Pancreas (tissue), 10 donors: ENCODE measurements at regions not wholly inside any gene's neighbourhood (a gene's known extent, or its start where the extent isn't known, plus 50 kb on each side); places are given as distances from the start of the nearest gene placed in this dataset.

Source experiments
- ATAC-seq, 4 donors: fragments of 200-7000 bp; cut with Tn5 transposase; one replicate each; pipeline versions ENCODE4 v1.8.0 to v1.9.1; 2020; ENCODE audit warnings: mild to moderate bottlenecking in 4 of 4, moderate library complexity in 4 of 4
- DNase-seq, 6 donors: peaks; one replicate each; pipeline ENCODE4 v3.0.0-alpha.2; 2020
- FAIRE-seq: peaks from 2 replicates; lab custom pipeline; 2012; peaks lifted over from hg19 to GRCh38; lab: Jason Lieb, UNC
- H3K27ac ChIP-seq, 4 donors: fragments of 200-600 bp; sonication (generic); 1 replicate in 3 of 4; 2 replicates in 1 of 4; pipeline versions ENCODE4 v1.5.0 to v1.8.0; 2020
- H3K27me3 ChIP-seq, 4 donors: fragments of 200-600 bp; one replicate each; pipeline ENCODE4 v1.8.0; 2021
- H3K36me3 ChIP-seq, 3 donors: fragments of 200-600 bp; sonication (generic) in 1 of 3; one replicate each; pipeline versions ENCODE4 v1.5.0 to v1.8.0; 2020 to 2021
- H3K4me1 ChIP-seq, 3 donors: fragments of 200-600 bp; one replicate each; pipeline ENCODE4 v1.8.0; 2021
- H3K4me3 ChIP-seq, 4 donors: fragments of 200-600 bp; sonication (generic) in 2 of 4; one replicate each; pipeline versions ENCODE4 v1.5.0 to v1.8.0; 2020 to 2021
- H3K9me3 ChIP-seq, 4 donors: fragments of 200-600 bp; one replicate each; pipeline ENCODE4 v1.8.0; 2021
- WGBS, 2 donors: extraction: QIAGEN DNeasy Blood & Tissue Kit; methylation state at CpG; one replicate each; pipeline ENCODE4 v1.1.7; 2013; 5-methylcytosine and 5-hydroxymethylcytosine counted together
- intact Hi-C, 3 donors: fragments of 100-400 bp; cut with DNase I; formaldehyde crosslinking; loops; one replicate each; pipeline versions ENCODE4 v1.11.1 to v1.14.2; 2022
- TF ChIP-seq, protein P1 (sequence below), 4 donors: fragments of 200-600 bp; sonication (generic) in 3 of 4; IDR thresholded peaks; one replicate each; pipeline versions ENCODE4 v1.5.0 to v1.8.0; 2021; ENCODE audit warnings: antibody characterized with exemption in 4 of 4
- donor health status: healthy with polysubstance abuse.
- donor health status: DM: no; HTN: no; CAD: no; lungs with moderate emphysema.
- donor health status: DM: no; HTN: no; CAD: no.
- donor health status: control.
- donor health status: control.
- donor health status: Bipolar disorder and iron deficiency.
- donor health status: DM: yes; HTN: yes; CAD: no.
- donor health status: DM: no; HTN: no; CAD: no.
- donor health status: DM: no; HTN: no; CAD: no.
- donor health status: DM: yes; HTN: yes; CAD: no.

- H3K27ac ChIP-seq = no peak overlapping the region
- no peaks in the 10 kb centered on the region for H3K36me3 ChIP-seq
- H3K9me3 ChIP-seq = no peaks in the 10 kb centered on the region
- 56 to 68% methylated on average over 3 of the region's 3 CpGs for WGBS, 2 donors
- intact Hi-C loops = no loop called here
- no peak overlapping the region for H3K4me3 ChIP-seq
- ATAC-seq (no peak), DNase-seq (no peak), FAIRE-seq (no peak)
- peaks cover 0 to 7% (median 4%) of the 10 kb centered on the region in 3 donors for H3K4me1 ChIP-seq
- no peaks in the 10 kb centered on the region for H3K27me3 ChIP-seq
- TF ChIP-seq, protein P1, sequence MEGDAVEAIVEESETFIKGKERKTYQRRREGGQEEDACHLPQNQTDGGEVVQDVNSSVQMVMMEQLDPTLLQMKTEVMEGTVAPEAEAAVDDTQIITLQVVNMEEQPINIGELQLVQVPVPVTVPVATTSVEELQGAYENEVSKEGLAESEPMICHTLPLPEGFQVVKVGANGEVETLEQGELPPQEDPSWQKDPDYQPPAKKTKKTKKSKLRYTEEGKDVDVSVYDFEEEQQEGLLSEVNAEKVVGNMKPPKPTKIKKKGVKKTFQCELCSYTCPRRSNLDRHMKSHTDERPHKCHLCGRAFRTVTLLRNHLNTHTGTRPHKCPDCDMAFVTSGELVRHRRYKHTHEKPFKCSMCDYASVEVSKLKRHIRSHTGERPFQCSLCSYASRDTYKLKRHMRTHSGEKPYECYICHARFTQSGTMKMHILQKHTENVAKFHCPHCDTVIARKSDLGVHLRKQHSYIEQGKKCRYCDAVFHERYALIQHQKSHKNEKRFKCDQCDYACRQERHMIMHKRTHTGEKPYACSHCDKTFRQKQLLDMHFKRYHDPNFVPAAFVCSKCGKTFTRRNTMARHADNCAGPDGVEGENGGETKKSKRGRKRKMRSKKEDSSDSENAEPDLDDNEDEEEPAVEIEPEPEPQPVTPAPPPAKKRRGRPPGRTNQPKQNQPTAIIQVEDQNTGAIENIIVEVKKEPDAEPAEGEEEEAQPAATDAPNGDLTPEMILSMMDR (IDR thresholded peaks at IDR 0.05) = no peak
Measured at GRCh38 chr6:98747960-98748359, 86.4 kb upstream of the POU3F2 start.

GRCh38 chr6:98759459-98759858 is 74.9 kb upstream of the POU3F2 start:
- H3K27ac ChIP-seq = no peak overlapping the region
- DNase-seq (no peak), FAIRE-seq (no peak), ATAC-seq (no peak)
- no peaks in the 10 kb centered on the region for H3K9me3 ChIP-seq
- intact Hi-C loops = no loop called here
- no peaks in the 10 kb centered on the region for H3K4me1 ChIP-seq
- no peaks in the 10 kb centered on the region for H3K27me3 ChIP-seq
- TF ChIP-seq, protein P1 (IDR thresholded peaks at IDR 0.05) = no peak
- no peaks in the 10 kb centered on the region for H3K36me3 ChIP-seq
- no peak overlapping the region for H3K4me3 ChIP-seq

GRCh38 chr6:98764373-98764911 is 69.9 kb upstream of the POU3F2 start:
- FAIRE-seq (no peak), ATAC-seq (no peak), DNase-seq (no peak)
- Histone ChIP-seq H3K9me3 (no peaks in the 10 kb centered on the region), H3K27me3 (no peaks in the 10 kb centered on the region), H3K4me3 (no peak overlapping the region), H3K4me1 (no peaks in the 10 kb centered on the region), H3K27ac (no peak overlapping the region), H3K36me3 (no peaks in the 10 kb centered on the region)
- 57 to 70% methylated on average over 1 of the region's 1 CpG for whole genome bisulfite sequencing, 2 donors
- intact Hi-C loops = no loop called here
- TF ChIP-seq, protein P1 (IDR thresholded peaks at IDR 0.05) = no peak

DNA sequence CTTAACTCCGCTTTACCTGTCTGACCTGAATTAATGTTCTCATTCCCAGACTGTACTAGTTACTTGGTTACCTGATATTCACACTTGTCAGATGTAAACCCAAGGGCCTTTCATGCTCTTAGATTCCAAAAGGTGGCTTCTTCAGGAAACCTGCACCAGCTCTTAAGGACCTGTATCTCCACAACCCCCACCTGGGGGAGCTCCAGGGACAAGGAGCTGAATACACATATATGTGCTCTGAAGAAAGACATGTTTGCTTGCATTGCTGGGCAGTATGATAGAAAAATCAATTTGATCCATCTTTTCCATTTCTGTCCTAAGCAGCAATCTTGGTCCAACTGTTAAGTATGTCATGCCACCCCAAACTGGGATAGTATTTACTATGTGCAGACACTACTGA is 64.8 kb upstream of the POU3F2 start:
- H3K27me3 ChIP-seq = no peaks in the 10 kb centered on the region
- TF ChIP-seq, protein P1 (IDR thresholded peaks at IDR 0.05) = no peak
- H3K4me1 ChIP-seq = no peaks in the 10 kb centered on the region
- DNase-seq (no peak), ATAC-seq (no peak), FAIRE-seq (no peak)
- no peaks in the 10 kb centered on the region for H3K36me3 ChIP-seq
- H3K4me3 ChIP-seq = no peak overlapping the region
- intact Hi-C loops = no loop called here
- H3K27ac ChIP-seq = no peak overlapping the region
- WGBS, 2 donors = 52 to 73% methylated on average over 1 of the region's 1 CpG
- H3K9me3 ChIP-seq = no peaks in the 10 kb centered on the region

GRCh38 chr6:98775205-98775604 is 59.2 kb upstream of the POU3F2 start:
- H3K27me3 ChIP-seq = no peaks in the 10 kb centered on the region
- no peaks in the 10 kb centered on the region for H3K4me1 ChIP-seq
- DNase-seq = no peak
- H3K9me3 ChIP-seq = no peaks in the 10 kb centered on the region
- ATAC-seq = no peak
- WGBS, 2 donors = 22% methylated on average over 2 of the region's 2 CpGs
- H3K4me3 ChIP-seq = no peak overlapping the region
- no peak for FAIRE-seq
- H3K36me3 ChIP-seq = no peaks in the 10 kb centered on the region
- TF ChIP-seq, protein P1 (IDR thresholded peaks at IDR 0.05) = no peak
- no peak overlapping the region for H3K27ac ChIP-seq
- intact Hi-C loops = no loop called here
